ENCODE measurements at regions not wholly inside any gene's neighbourhood (a gene's known extent, or its start where the extent isn't known, plus 50 kb on each side); places are given as distances from the start of the nearest gene placed in this dataset.

DNA sequence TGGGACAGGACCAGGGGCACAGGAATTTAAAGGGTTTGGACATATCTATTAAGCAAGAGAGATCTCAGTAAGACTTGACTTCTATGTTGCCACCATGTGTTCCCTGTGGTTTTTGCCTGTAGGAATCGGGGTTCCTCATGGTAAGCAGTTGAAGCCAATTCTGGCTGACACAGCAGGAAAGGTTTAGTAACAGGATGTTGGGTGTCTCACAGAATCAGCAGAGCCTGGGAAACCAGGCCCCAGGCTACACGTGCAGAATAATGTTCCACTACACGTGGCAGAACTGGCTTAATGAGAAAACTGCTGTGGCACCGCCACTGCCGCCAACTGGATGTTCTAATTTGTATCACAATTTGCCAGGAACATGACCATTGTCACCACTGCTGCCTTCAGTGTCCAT lies 264.6 kb upstream of the PLET1 start:
- Mint-ChIP-seq H3K9me3 (peaks cover 5% of the 10 kb centered on the region), H3K27ac (ENCODE audit: unreplicated experiment) (no peak overlapping the region), H3K4me3 (no peak overlapping the region), H3K4me1 (peaks cover 32% of the 10 kb centered on the region), H3K27me3 (ENCODE audit: low read depth) (peaks cover 5% of the 10 kb centered on the region), H3K36me3 (ENCODE audit: low read depth) (no peaks in the 10 kb centered on the region)
- TF ChIP-seq, protein P1, sequence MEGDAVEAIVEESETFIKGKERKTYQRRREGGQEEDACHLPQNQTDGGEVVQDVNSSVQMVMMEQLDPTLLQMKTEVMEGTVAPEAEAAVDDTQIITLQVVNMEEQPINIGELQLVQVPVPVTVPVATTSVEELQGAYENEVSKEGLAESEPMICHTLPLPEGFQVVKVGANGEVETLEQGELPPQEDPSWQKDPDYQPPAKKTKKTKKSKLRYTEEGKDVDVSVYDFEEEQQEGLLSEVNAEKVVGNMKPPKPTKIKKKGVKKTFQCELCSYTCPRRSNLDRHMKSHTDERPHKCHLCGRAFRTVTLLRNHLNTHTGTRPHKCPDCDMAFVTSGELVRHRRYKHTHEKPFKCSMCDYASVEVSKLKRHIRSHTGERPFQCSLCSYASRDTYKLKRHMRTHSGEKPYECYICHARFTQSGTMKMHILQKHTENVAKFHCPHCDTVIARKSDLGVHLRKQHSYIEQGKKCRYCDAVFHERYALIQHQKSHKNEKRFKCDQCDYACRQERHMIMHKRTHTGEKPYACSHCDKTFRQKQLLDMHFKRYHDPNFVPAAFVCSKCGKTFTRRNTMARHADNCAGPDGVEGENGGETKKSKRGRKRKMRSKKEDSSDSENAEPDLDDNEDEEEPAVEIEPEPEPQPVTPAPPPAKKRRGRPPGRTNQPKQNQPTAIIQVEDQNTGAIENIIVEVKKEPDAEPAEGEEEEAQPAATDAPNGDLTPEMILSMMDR (conservative IDR thresholded peaks at IDR 0.05) = no peak
- no peak for DNase-seq (ENCODE audit: low read depth, low spot score)

DNA sequence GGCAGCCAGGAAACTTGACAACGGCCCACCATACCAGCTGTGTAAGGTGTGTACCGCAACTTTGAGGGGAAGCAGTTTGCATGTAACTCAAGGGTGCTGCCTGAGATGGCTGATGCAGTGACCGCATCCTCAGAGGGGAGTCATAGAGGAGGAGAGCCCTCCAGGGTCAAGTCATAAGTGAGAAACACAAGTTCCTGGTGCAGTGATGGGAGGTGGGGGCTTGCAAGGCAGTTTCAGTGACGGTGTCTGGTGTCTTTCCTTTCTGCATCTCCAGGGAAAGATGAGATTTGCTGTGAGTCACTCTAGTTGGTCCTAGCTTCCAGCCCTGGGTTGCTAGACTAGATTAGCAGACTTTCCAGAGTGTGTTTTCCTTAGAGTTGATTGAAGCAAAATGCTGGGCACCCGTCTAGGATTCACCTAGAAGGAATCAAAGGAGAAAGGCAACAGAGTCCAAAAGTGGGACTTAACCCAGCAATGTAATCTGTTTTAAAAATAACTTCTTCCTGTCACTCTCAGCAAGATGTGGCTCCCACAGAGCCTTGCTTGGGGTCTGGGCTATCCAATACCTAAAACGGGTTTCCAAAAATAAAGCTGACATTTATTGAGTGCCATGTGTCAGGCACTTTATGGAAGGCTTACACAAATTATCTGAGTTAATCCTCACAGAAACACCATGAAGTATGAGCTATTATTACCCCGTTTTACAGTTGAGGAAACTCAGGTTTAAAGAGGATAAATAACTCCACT lies 265.4 kb upstream of the PLET1 start:
- no peaks in the 10 kb centered on the region for H3K36me3 Mint-ChIP-seq (ENCODE audit: low read depth)
- H3K4me1 Mint-ChIP-seq = peaks cover 32% of the 10 kb centered on the region
- H3K27ac Mint-ChIP-seq (ENCODE audit: unreplicated experiment) = no peak overlapping the region
- H3K4me3 Mint-ChIP-seq = no peak overlapping the region
- TF ChIP-seq, protein P1 (conservative IDR thresholded peaks at IDR 0.05) = no peak
- no peak for DNase-seq (ENCODE audit: low read depth, low spot score)
- peaks cover 5% of the 10 kb centered on the region for H3K9me3 Mint-ChIP-seq
- peaks cover 5% of the 10 kb centered on the region for H3K27me3 Mint-ChIP-seq (ENCODE audit: low read depth)

DNA sequence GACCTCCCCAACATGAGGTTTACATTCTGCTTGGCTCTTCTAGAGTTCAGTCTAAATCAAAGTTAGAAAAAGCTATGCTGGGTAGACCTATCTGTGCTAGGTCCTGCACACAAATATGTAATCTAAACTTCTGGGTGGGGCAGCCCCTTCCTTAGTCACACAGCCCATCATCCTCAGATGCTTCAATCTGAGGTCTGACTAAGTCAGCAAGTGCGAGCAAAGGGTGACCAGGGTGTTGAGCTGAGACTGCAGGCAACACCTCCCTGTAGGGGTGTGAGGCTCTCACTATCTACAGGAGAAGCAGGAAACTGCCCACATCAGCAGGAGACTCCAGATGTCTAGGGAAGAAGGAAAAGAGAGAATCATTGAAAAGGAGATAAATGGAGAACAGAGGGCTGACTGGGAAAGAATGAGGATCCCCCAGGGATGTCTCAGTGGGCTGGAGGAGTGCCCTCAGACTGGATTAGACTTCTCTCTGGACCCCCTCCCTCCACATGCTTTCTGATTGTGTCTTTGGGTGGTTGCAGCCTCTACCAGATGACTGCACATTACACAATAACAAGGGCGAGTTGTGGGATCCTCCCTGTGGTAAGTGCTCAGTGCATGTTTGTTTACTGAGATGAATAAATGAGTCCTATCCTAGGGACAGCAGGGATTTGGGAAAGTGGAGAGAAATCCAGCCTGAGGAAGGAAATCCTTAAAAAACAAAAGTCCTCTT lies 266.2 kb upstream of the PLET1 start:
- no peak for DNase-seq (ENCODE audit: low read depth, low spot score)
- TF ChIP-seq, protein P1 (conservative IDR thresholded peaks at IDR 0.05) = no peak
- H3K36me3 Mint-ChIP-seq (ENCODE audit: low read depth) = no peaks in the 10 kb centered on the region
- H3K27ac Mint-ChIP-seq (ENCODE audit: unreplicated experiment) = no peak overlapping the region
- H3K4me1 Mint-ChIP-seq = peaks cover 32% of the 10 kb centered on the region
- no peak overlapping the region for H3K4me3 Mint-ChIP-seq
- peaks cover 5% of the 10 kb centered on the region for H3K27me3 Mint-ChIP-seq (ENCODE audit: low read depth)
- peaks cover 5% of the 10 kb centered on the region for H3K9me3 Mint-ChIP-seq

DNA sequence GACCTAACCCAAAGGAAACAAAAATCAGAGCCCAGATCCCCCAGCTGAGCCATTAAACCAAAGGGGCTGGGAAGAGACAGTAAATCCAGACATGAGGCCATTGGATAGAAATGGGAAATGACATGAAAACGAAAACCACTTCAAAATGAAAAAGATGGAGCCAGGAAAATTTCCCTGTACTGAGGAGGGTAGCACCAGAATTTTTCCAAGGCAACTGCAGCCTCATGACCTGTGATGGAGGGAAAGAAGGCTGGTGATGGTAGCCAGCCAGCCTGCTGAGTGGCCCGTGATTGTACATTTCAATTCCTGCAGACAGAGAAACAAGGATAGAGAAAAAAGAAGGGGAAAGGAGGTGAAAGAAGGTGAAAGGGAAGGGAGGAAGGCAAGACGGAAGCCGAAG lies 268.4 kb upstream of the PLET1 start:
- H3K27me3 Mint-ChIP-seq (ENCODE audit: low read depth) = peaks cover 5% of the 10 kb centered on the region
- peaks cover 5% of the 10 kb centered on the region for H3K9me3 Mint-ChIP-seq
- peaks cover 17% of the 10 kb centered on the region for H3K4me1 Mint-ChIP-seq
- TF ChIP-seq, protein P1 (conservative IDR thresholded peaks at IDR 0.05) = no peak
- H3K36me3 Mint-ChIP-seq (ENCODE audit: low read depth) = no peaks in the 10 kb centered on the region
- no peak overlapping the region for H3K4me3 Mint-ChIP-seq
- no peak for DNase-seq (ENCODE audit: low read depth, low spot score)
- H3K27ac Mint-ChIP-seq (ENCODE audit: unreplicated experiment) = no peak overlapping the region

DNA sequence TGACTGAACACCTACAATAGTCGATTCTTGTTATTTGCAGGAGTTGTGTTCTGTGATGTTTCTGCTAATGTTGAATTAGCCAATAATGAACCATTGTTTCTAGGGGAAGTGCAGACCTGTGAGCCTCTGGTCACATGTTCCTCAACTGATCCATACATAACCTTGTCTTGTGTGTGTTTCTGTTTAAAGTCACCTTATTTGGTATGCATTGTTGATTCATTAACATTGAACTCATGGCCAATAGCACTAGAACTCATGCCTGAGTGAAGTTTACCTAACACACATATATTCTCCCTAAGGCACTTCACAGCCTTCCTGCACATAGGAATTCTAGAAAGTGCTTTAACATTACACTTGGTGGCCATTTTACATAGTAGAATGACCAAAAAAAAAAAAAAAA lies 271.8 kb upstream of the PLET1 start:
- Mint-ChIP-seq H3K27me3 (ENCODE audit: low read depth) (peaks cover 10% of the 10 kb centered on the region), H3K4me3 (no peak overlapping the region), H3K4me1 (no peaks in the 10 kb centered on the region), H3K27ac (ENCODE audit: unreplicated experiment) (no peak overlapping the region), H3K9me3 (peaks cover 3% of the 10 kb centered on the region), H3K36me3 (ENCODE audit: low read depth) (no peaks in the 10 kb centered on the region)
- DNase-seq (ENCODE audit: low read depth, low spot score) = no peak
- TF ChIP-seq, protein P1 (conservative IDR thresholded peaks at IDR 0.05) = no peak

Data from neural crest cell (in vitro differentiated cells).